HG02981 (cell line): ENCODE measurements at regions not wholly inside any gene's neighbourhood (a gene's known extent, or its start where the extent isn't known, plus 50 kb on each side); places are given as distances from the start of the nearest gene placed in this dataset.
A peak's percentile ranks its signal among the peaks of the same experiment; 100 is the strongest.
"Not testable (repeated sequence)": the region's sequence is repeated elsewhere in the genome, so short reads cannot be mapped to it uniquely, and the experiment has no call there.

Source experiments
- ATAC-seq: cut with Tn5 transposase; IDR thresholded peaks from one replicate; pipeline ENCODE4 v1.9.1; 2021; ENCODE audit warnings: mild to moderate bottlenecking, moderate library complexity; ENCODE audit not compliant: unreplicated experiment

GRCh38 chr4:154164931-154165839 lies 326.4 kb downstream of the DCHS2 start:
- ATAC-seq, result peak; percentile 88

- no peak for ATAC-seq
Measured at GRCh38 chr4:154160519-154161301, 330.9 kb downstream of the DCHS2 start.

- no peak for ATAC-seq
Measured at GRCh38 chr4:154158361-154159155, 333.0 kb downstream of the DCHS2 start.

DNA sequence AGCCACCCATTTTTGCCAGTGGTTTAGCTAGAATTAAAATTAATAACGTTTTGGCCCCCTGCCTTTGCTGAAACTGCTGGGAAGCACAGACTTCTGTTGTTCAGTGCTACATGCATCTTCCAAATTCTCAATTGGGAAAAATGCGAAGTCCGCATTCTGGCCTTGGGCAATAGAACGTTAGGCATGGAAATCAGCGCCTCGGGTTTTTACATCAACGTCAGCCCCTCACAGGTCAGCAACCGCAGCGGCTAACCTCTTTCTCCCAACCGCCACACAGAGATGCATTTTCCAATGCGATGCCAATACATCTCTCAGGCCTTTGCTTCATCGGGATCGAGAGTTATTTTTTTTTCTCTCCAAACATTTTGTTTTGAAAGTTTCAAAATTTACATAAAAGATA lies 339.1 kb downstream of the DCHS2 start:
- ATAC-seq, result no peak

- not testable (repeated sequence) for ATAC-seq
Measured at GRCh38 chr4:154149236-154149635, 342.4 kb downstream of the DCHS2 start.

GRCh38 chr4:154143720-154144119 lies 347.9 kb downstream of the DCHS2 start:
- no peak for ATAC-seq

GRCh38 chr4:154142664-154143063 lies 348.9 kb downstream of the DCHS2 start:
- ATAC-seq, result no peak

GRCh38 chr4:154140869-154141268 lies 350.7 kb downstream of the DCHS2 start:
- no peak for ATAC-seq

DNA sequence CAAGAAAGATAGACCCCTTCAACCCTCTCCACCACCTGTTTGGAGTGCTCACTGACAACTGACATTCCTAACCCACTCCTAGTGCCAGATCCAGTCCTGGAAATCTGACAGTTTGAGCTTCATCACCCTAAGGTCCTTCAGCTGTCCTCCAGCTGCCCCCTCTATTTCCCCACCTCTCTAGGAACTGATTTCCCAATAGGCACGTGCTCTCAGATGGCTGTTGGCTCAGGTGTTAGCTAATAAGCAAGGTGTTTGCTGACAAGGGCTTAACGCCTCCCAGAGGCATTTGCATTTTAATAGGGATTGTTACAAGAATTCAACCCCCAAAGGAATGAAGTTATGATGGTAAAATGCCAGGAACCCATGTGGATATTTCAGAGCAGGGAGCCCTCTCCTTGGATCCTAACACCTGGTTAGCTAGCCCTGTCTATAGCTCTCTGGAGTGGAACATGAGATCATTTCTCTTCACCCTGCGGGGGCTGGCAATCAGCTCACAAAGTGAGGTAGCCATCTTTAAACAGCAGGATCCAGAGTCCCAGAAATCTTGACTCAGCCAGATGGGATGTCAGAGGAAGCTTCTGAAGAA lies 348.5 kb upstream of the SFRP2 start:
- no peak for ATAC-seq

GRCh38 chr4:154135576-154135975 lies 346.7 kb upstream of the SFRP2 start:
- ATAC-seq, result no peak

DNA sequence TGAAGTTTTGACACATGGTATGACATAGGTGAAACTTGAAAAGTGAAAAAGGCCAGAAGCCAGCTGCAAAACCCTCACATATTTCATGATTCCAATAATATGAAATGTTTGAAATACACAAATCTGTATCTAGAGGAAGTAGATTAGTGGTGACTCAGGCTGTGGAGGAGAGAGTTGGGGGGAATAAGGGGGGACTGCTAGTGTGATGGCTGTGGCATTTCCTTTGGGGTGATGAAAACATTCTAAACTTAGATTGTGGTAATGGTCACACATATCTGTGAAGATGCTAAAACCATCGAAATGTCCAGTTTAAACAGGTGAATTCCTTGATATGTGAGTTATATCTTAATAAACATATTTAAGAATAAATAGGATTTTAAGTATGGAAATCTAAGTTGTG lies 343.5 kb upstream of the SFRP2 start:
- no peak for ATAC-seq

- no peak for ATAC-seq
Measured at GRCh38 chr4:154126276-154126675, 337.4 kb upstream of the SFRP2 start.

- ATAC-seq, result no peak
Measured at GRCh38 chr4:154125340-154125739, 336.5 kb upstream of the SFRP2 start.

- ATAC-seq, result no peak
Measured at GRCh38 chr4:154124539-154125255, 335.8 kb upstream of the SFRP2 start.

- ATAC-seq, result no peak
Measured at GRCh38 chr4:154123897-154124296, 335.0 kb upstream of the SFRP2 start.

DNA sequence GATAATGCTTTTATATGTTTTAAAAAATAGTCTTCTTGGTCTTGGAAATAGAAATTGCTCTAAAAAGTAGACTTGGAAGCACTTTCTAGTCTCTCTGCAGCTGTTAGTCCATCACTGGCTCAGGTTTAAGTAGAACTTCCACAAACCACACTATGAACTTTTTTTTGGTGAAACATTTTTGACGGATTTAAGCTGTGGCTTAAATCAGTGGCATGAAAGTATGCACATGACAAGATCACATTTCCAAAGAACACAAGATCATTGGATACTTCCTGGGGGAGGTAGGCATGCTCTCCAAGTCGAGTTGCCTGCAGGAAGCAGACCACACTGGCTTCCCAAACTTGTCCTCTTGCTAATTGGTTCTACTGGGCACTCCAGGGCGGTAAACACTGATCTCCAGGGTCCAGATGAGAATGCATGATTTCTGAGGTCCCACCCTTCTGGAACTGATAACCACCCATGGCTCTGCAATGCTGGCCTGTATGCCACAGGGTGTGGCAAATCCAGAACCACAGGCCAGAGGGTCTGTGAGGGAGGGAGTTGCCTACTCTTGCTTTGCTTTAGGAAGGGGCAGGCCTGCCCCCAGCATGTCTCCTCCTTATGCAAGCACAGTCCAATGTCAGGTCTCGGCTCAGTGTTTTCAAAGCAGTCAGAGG lies 331.9 kb upstream of the SFRP2 start:
- ATAC-seq, result no peak

DNA sequence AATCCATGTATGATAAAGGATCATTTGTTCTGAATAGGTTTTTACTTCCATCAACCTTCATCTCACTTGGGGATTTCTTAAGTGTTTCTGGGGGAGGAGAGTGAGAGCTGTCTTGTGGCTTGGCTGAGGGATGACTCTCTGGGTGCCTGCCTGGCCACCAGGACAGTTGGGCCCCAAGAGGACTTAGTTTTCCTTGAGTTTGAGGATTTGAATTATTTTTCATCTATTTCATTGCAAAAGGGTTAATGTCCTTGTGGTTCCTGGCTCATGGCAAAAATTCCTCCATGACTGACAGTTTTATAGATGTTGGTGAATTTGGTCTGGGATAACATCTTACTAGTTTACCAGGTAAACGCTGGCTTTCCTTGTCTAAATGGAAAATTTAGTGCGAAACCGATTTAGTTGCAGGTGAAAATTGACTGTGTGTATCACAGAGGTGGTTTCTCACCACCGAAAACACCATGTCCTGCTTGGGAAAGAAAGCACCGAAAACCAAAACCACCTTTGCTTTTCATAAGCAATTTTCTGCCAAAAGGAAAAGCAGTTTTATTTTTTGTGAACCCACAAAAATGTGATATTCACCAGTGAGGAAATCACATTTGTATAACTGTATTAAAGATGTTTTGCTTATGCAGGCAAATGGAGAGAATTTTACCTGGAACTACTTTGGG lies 331.3 kb upstream of the SFRP2 start:
- no peak for ATAC-seq

DNA sequence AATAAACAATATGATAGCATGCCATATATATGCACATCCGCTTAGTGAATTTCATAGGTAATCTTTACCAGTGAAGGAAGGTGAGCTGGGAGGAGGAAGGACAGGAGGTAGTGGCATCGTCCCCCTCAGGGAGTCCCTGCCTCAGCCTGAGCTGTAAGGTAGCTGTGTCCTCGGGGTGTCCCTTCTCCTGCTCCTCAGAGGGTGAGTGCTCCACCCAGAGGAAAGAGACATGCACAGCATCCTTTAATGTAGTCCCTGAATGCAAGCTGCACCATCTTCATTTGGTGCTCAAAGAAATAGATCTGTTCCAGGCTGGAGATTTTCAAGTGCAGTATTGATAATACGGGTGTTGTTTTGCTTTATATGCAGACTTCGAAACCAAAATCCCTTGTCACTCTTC lies 330.4 kb upstream of the SFRP2 start:
- ATAC-seq, result no peak

DNA sequence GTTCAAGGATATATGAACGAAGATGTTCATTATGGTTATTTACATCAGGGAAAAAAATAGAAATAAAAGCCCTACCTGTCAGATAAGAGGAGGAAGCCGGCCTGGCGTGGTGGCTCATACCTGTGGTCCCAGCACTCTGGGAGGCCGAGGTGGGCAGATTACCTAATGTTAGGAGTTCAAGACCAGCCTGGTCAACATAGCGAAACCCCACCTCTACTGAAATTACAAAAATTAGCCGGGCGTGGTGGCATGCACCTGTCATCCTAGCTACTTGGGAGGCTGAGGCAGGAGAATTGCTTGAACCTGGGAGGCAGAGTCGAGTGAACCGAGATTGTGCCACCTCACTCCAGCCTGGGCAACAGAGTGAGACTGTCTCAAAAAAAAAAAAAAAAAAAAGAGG lies 328.8 kb upstream of the SFRP2 start:
- not testable (repeated sequence) for ATAC-seq
